ENCODE measurements at regions not wholly inside any gene's neighbourhood (a gene's known extent, or its start where the extent isn't known, plus 50 kb on each side); places are given as distances from the start of the nearest gene placed in this dataset.
"Not testable (repeated sequence)": the region's sequence is repeated elsewhere in the genome, so short reads cannot be mapped to it uniquely, and the experiment has no call there.

DNA sequence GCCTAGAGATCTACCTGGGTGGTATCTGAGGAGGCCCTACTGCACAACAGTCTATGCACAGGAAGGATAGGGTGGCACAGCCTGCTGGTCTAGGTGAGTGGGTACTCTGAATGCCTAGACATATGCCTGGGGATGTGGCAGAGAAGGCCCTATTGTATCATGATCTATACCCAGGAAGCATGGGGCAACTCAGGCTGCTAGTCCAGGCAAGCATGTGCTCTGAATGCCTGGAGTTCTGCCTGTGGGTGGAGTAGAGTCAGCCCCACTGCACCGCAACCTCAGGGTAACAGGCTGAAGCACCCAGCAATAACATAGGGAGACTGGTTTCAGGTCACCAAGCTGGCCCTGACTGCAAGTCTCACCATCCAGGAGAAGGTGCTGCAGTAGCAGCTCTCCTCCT is 224.7 kb downstream of the MFSD1 start:
- FAIRE-seq (no peak), DNase-seq (ENCODE audit: insufficient read length) (no peak)
- no peak for TF ChIP-seq POLR2A (IDR thresholded peaks at IDR 0.05; ENCODE audit: low read depth, low read length)
- TF ChIP-seq POLR2AphosphoS5 (IDR thresholded peaks at IDR 0.05; ENCODE audit: low read depth, low read length), result no peak
- TF ChIP-seq TAF1 (IDR thresholded peaks at IDR 0.05; ENCODE audit: borderline replicate concordance, low read depth, low read length), result no peak

DNA sequence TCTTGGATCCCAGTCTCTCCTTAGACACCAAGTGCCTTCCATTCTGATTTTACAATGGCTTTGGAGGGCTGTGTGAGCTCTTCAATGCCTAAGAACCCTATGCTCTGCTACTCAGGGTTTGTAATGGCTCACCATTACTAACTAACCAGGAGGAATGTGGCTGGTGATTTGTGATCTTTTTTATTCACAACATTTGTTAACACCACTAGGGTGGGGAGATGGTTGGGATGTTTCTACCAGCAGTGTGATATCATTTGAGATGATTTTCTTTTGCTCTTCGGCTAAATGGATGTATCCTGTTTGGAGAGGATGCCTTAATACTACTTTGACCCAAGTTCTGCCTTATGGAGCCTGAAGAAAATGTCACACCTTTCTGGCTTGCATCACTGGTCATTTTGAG is 226.9 kb downstream of the MFSD1 start:
- FAIRE-seq, result no peak
- TF ChIP-seq POLR2AphosphoS5 (IDR thresholded peaks at IDR 0.05; ENCODE audit: low read depth, low read length) (no peak), POLR2A (IDR thresholded peaks at IDR 0.05; ENCODE audit: low read depth, low read length) (no peak), TAF1 (IDR thresholded peaks at IDR 0.05; ENCODE audit: borderline replicate concordance, low read depth, low read length) (no peak)
- DNase-seq (ENCODE audit: insufficient read length), result no peak

DNA sequence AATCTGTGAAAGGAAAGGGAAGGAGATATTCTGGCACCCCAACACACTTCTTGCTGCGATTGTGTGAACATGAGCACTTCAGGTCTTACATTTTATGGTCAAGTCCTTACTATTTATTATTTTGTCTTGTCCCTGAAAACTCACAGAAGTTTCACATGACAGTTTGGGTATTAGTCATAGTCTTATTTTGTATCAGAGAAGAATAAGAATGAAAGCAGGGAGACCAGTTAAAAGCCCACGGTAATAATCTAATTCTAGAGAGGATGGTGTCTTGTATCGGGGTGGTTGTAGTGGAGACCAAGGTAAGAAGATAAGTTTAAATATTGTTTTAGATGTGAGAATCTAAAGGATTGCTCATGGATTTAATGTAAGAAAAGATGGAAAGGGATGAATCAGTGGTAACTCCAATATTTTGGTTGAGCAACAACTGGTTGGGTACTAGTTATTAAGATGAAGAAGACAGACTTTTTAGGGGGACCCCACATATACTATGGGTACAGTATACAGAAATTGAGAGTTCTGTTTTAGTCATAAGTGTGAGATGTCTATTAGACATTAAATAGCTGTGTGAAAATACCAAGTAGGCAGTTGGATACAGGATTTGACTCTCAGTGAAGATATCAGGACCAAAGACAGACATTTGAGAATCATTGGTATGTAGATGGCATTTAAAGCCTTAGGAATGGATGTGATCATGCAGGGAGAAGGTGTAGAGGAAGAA is 227.6 kb downstream of the MFSD1 start:
- FAIRE-seq (no peak), DNase-seq (ENCODE audit: insufficient read length) (no peak)
- TF ChIP-seq POLR2A (IDR thresholded peaks at IDR 0.05; ENCODE audit: low read depth, low read length), result no peak
- no peak for TF ChIP-seq TAF1 (IDR thresholded peaks at IDR 0.05; ENCODE audit: borderline replicate concordance, low read depth, low read length)
- TF ChIP-seq POLR2AphosphoS5 (IDR thresholded peaks at IDR 0.05; ENCODE audit: low read depth, low read length), result no peak

DNA sequence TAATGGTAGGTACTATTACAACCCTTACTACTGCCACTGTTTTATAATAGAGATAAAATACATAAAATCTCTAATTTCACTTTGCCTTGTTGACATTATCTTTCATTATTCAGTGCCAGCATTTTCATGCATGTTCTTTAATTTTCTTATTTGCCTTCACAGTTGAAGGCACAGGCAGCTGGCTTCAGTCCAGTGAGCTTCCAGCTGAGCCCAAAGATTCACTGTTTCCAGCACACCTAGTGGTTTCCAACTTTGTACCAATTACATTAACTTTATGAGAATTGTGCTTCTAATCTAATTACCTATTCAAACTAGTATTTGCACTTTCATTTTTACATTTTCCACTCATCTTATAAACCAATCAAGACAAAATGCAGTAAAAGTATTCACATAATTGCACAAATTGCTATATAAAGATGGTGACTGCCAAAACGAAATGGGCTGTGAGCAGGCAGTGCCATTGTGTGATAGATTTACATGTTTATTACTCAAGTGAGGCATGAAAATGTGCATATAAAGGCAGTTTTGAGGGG is 228.3 kb downstream of the MFSD1 start:
- TF ChIP-seq TAF1 (IDR thresholded peaks at IDR 0.05; ENCODE audit: borderline replicate concordance, low read depth, low read length) (no peak), POLR2AphosphoS5 (IDR thresholded peaks at IDR 0.05; ENCODE audit: low read depth, low read length) (no peak), POLR2A (IDR thresholded peaks at IDR 0.05; ENCODE audit: low read depth, low read length) (no peak)
- FAIRE-seq (peak; percentile 36), DNase-seq (ENCODE audit: insufficient read length) (no peak)

DNA sequence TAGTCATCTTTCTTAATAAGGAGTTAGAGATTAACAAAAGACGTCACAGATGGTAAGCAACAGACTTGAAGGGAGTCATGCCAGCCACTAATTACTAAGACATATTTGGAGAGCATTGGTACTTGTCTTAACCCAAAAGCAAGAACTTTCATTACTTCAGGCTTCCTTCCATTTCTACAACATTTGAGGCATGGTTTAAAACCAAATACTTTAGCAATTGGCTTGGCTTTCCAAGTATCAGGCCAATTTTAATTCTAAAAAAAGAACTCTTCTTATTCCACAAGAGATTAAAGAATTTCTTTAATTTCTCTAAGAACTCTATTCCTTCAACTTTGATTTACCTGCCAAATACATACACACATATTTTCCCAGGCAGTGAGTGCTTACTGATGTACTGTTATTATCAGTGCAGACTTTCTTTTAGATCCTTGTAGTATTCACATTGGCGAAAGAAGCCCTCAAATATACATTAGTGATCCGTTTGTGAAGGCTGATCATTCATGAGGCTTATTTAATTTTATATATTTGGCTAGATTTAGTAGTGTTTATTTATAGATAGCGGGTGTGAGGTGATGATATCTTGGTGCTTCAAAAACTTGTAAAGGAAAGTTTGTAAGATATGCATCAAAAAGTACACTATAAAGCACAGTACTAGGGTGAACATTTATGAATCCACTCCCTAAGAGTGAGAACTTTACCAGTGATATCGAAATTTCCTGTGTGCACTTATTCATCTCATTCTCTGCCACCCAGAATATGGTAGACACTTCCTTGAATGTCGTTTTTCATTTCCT is 229.2 kb downstream of the MFSD1 start:
- no peak for FAIRE-seq

DNA sequence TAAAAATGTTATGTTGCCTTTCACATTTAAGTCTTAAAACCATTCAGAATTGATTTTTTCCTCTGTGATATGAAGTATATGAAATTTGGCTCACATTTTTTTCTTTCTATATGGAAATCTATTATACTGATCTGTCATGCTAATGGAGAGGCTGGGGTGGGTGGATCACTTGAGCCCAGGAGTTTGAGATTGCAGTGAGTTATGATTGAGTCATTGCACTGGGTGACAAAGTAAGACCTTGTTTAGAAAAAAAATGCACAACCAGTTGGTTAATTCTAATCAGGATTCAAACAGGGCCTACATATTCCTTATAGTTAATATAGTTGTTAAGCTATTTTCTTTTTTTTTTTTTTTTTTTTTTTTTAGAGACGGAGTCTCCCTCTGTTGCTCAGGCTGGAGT is 230.5 kb downstream of the MFSD1 start:
- TF ChIP-seq POLR2AphosphoS5 (IDR thresholded peaks at IDR 0.05; ENCODE audit: low read depth, low read length) (no peak), POLR2A (IDR thresholded peaks at IDR 0.05; ENCODE audit: low read depth, low read length) (no peak), TAF1 (IDR thresholded peaks at IDR 0.05; ENCODE audit: borderline replicate concordance, low read depth, low read length) (no peak)
- no peak for DNase-seq (ENCODE audit: insufficient read length)
- FAIRE-seq, result no peak

More for the DNA sequence above, 229.2 kb downstream of the MFSD1 start:
- TF ChIP-seq POLR2A (IDR thresholded peaks at IDR 0.05; ENCODE audit: low read depth, low read length), result no peak
- no peak for DNase-seq (ENCODE audit: insufficient read length)

DNA sequence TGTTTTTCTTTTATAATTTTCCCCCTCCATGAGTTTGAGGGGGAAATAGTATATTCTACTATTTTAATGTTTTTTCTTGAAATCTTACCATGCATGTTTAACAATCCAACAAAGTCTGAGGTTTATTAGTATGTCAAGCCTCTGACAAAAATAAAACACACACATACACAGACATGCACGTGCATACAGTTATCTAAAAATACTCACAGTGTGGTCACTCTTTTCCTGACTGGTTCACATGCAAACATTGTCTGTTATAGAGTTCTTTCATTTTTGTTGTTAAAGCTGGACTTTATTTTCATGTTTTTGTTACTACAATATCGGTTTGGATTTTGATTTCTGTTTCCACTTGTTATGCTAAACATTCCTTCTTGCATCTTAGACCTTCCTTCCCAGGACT is 236.6 kb downstream of the MFSD1 start:
- DNase-seq (ENCODE audit: insufficient read length) (no peak), FAIRE-seq (no peak)
- TF ChIP-seq POLR2A (IDR thresholded peaks at IDR 0.05; ENCODE audit: low read depth, low read length) (no peak), TAF1 (IDR thresholded peaks at IDR 0.05; ENCODE audit: borderline replicate concordance, low read depth, low read length) (no peak), POLR2AphosphoS5 (IDR thresholded peaks at IDR 0.05; ENCODE audit: low read depth, low read length) (no peak)

DNA sequence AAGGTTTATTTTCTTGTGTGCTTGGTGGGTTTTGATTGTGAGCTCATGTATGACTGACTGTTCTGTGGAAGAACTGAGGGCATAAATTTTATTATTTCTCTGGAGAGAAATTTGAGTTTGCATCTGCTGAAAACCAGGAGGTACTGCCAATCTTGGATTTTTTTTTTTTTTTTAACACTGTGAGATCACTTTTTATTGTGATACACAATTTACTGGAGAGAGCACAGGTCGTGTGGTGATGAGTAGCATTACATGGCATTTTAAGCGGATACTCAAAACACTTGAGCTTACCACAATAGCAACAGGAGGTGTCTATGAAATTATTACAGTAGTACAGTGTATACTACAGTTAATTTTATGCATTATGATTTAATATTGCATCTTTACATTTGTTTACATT is 237.4 kb downstream of the MFSD1 start:
- FAIRE-seq (no peak), DNase-seq (ENCODE audit: insufficient read length) (no peak)
- TF ChIP-seq TAF1 (IDR thresholded peaks at IDR 0.05; ENCODE audit: borderline replicate concordance, low read depth, low read length) (no peak), POLR2A (IDR thresholded peaks at IDR 0.05; ENCODE audit: low read depth, low read length) (no peak)

DNA sequence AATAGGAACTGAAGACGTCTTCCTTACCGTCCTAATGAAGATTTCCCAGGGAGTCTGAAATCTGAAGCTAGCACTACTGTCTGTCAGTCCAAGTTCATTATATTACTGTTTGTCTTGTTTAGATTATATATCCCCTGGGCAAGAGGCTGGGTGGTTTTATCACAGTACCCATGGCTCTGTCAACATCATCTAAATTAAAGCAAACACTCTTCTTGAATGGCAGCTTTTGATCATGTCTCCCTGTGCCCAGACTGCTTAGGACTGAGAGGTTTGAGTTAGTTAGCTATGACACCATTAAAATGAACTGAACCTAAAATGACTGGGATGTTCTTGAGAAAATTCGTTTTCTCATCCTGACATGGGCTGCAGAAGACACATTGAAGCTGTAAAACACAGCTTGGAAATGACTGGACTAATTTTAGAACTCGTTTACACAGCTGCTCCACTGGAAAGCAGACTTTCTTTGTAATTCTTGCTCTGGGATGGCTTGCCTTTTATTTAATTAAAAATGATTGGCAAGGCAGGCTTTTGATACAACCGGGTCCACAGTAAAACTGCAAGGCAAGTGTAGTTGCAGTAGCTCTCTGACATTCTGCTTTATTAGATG is 243.5 kb downstream of the MFSD1 start:
- DNase-seq (ENCODE audit: insufficient read length), result no peak
- no peak for TF ChIP-seq POLR2AphosphoS5 (IDR thresholded peaks at IDR 0.05; ENCODE audit: low read depth, low read length)
- TF ChIP-seq TAF1 (IDR thresholded peaks at IDR 0.05; ENCODE audit: borderline replicate concordance, low read depth, low read length), result no peak
- no peak for TF ChIP-seq POLR2A (IDR thresholded peaks at IDR 0.05; ENCODE audit: low read depth, low read length)
- FAIRE-seq, result peak; percentile 33

DNA sequence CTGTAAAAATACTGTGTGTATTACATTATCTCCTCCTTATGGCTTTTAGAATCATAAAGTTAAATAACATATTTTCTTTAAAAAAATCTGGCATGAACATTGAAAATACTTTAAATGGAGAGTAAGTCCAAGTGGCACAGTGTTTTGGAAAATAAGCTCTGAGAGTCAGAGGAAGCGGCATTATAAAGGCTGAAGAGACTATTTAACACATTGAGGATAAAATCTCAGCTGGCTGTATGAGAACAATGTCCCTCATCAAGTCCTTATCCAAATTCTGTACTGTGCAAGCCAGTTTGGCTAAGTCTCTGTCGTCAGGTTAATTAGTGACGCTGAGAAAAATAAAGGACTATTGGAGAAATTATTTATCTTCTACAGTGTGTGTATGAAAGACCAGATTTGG is 245.5 kb downstream of the MFSD1 start:
- no peak for DNase-seq (ENCODE audit: insufficient read length)
- TF ChIP-seq TAF1 (IDR thresholded peaks at IDR 0.05; ENCODE audit: borderline replicate concordance, low read depth, low read length) (no peak), POLR2AphosphoS5 (IDR thresholded peaks at IDR 0.05; ENCODE audit: low read depth, low read length) (no peak), POLR2A (IDR thresholded peaks at IDR 0.05; ENCODE audit: low read depth, low read length) (no peak)
- no peak for FAIRE-seq

DNA sequence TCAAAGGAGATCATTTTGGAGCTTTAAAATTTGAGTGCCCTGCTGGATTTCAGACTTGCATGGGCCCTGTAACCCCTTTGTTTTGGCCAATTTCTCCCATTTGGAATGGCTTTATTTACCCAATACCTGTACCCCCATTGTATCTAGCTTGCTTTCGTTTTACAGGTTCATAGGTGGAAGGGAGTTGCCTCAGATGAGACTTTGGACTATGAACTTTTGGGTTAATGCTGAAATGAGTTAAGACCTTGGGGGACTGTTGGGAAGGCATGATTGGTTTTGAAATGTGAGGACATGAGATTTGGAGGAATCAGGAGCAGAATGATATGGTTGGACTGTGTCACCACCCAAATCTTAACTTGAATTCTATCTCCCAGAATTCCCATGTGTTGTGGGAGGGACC is 250.6 kb downstream of the MFSD1 start:
- DNase-seq (ENCODE audit: insufficient read length); FAIRE-seq: not testable (repeated sequence)

DNA sequence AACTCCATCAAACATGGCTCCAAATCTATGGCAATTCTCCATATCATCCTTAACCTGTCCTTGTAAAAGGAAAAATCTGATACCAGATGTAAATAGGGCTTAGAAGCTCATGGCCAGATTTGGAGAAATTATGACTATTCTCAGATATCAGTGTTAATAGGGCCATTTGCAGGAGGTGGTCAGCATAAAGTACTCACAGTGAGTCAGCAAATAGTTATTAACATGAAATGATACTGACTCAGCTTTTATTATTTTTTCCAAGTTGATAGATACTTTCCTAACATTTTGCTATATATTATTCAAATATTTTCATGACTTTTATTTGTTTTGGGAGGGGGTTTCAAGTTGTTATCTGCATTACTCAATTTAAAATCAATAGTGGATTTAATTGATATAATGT is 255.8 kb downstream of the MFSD1 start:
- no peak for DNase-seq (ENCODE audit: insufficient read length)
- TF ChIP-seq POLR2AphosphoS5 (IDR thresholded peaks at IDR 0.05; ENCODE audit: low read depth, low read length) (no peak), POLR2A (IDR thresholded peaks at IDR 0.05; ENCODE audit: low read depth, low read length) (no peak), TAF1 (IDR thresholded peaks at IDR 0.05; ENCODE audit: borderline replicate concordance, low read depth, low read length) (no peak)
- no peak for FAIRE-seq

Measured in GM12892 (cell line).